NCI-H1092 treated with DMSO at 0.1 percent for 48 hours (cell line): ENCODE measurements at regions not wholly inside any gene's neighbourhood (a gene's known extent, or its start where the extent isn't known, plus 50 kb on each side); places are given as distances from the start of the nearest gene placed in this dataset.
A peak's percentile ranks its signal among the peaks of the same experiment; 100 is the strongest.
"Not testable (repeated sequence)": the region's sequence is repeated elsewhere in the genome, so short reads cannot be mapped to it uniquely, and the experiment has no call there.

Experiments
- DNase-seq: peaks from one replicate; lab custom pipeline; 2025; lab: John Stamatoyannopoulos, UW

DNA sequence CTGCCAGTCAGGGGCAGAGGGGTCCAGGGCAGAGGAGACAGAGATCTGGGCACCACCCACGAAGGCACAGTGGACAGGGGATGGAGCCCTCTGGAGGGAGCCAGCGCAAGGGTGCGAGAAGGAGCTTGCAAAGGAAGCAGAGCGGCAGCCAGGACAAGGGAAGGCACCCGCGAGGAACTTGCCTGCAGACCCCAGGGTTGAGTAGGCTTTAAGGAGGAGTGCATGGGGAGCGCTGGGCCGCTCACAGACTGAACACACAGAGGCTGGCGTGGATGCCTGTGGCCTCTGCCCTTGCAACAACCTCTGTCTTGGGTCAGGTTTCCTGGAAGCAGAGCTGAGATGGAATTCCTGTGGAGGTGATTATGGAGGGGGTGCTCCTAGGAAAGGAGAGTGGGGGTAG lies 374.4 kb downstream of the CNTNAP3B start:
- not testable (repeated sequence) for DNase-seq

- not testable (repeated sequence) for DNase-seq
Measured at GRCh38 chr9:41754403-41754802, 374.8 kb downstream of the CNTNAP3B start.

GRCh38 chr9:41741897-41742296 lies 387.3 kb downstream of the CNTNAP3B start:
- not testable (repeated sequence) for DNase-seq

GRCh38 chr9:41741173-41741572 lies 388.1 kb downstream of the CNTNAP3B start:
- not testable (repeated sequence) for DNase-seq

GRCh38 chr9:41738681-41739080 lies 390.5 kb downstream of the CNTNAP3B start:
- DNase-seq, result not testable (repeated sequence)

- not testable (repeated sequence) for DNase-seq
Measured at GRCh38 chr9:41699190-41699589, 430.0 kb downstream of the CNTNAP3B start.

GRCh38 chr9:41697080-41697479 lies 432.1 kb downstream of the CNTNAP3B start:
- DNase-seq, result not testable (repeated sequence)

DNA sequence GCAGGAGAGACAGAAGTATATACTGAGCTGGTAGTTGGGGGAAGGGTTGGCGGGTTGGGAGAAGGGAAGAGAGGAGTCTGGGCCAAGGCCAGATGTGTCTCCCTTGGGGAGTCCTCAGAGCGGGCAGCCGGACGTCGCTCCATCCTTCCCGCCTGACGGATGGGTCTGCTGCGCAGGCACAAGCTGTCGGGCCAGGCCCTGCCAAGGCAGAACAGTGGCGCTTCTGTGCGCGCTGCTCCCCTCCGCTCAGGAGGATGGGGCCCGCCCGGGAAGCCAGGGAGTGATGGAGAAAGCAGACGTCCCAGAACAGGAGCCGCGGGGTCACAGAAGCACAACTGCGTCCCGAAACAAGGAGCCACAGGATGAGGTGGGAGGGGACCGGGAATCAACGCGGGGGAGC lies 449.9 kb downstream of the CNTNAP3B start:
- not testable (repeated sequence) for DNase-seq

- DNase-seq, result not testable (repeated sequence)
Measured at GRCh38 chr9:41663497-41664036, 465.7 kb downstream of the CNTNAP3B start.

DNA sequence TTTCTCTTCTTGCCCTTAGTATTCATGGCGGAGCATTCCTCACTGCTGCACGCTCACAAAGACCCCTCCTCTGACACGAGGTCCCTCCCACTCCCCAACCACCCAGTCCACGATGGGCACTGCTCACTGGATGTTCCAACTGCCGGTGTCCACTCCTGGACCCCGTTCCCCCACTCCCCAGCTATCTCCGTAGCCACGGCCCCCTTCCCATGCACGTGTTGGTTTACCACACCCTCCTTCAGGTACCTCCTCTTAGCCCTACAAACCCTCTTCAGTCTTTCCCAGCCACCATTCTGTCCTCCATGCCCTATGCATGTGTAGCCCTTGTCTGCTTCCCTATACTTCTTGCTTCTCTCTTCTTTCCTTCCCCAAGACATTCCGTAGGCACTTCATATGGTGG lies 469.6 kb upstream of the ZNG1F start:
- DNase-seq, result not testable (repeated sequence)

DNA sequence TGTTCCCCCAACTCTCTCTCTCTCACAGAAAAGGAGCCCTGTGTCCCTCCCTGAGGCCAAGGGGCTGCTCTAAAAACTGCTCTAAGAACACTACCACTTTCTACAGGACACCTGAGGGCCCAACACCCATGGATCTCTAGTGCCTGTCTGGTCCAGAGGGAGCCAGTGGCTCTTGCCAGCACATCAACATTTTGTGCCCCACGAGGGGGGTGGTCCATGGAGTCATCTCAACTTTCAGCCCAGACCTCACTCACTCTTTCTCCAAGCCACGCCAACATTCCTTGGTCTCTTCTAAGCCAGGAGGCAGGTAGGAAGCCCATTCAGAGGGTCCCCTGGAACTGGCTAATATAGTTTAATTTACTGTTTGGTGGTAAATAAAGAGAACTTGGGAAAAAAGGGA lies 469.0 kb upstream of the ZNG1F start:
- DNase-seq, result not testable (repeated sequence)

DNA sequence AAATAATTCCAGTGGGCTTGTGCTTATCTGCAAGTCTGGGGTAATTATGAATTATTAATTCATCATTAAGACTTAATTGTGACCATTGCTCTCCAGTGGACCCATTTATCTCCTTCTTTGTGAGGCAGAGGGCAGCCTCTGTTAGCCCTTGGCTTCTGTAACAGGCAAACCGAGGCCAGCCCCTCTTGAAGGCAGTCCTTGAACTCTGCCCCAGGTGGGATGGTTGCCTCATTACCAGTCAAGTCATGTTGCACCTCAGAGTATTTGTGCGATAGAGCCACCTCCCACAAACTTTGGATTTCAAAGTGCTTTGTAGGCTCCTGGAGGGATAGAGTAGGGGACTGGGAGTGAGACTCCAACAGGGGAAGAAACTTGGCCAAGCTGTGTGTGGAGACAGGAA lies 468.0 kb upstream of the ZNG1F start:
- not testable (repeated sequence) for DNase-seq

- not testable (repeated sequence) for DNase-seq
Measured at GRCh38 chr9:41655071-41655554, 466.0 kb upstream of the ZNG1F start.

GRCh38 chr9:41654349-41654748 lies 465.2 kb upstream of the ZNG1F start:
- DNase-seq, result not testable (repeated sequence)

GRCh38 chr9:41653560-41654340 lies 464.6 kb upstream of the ZNG1F start:
- DNase-seq, result not testable (repeated sequence)

- not testable (repeated sequence) for DNase-seq
Measured at GRCh38 chr9:41652800-41653199, 463.7 kb upstream of the ZNG1F start.

- not testable (repeated sequence) for DNase-seq
Measured at GRCh38 chr9:41652100-41652713, 463.1 kb upstream of the ZNG1F start.

DNA sequence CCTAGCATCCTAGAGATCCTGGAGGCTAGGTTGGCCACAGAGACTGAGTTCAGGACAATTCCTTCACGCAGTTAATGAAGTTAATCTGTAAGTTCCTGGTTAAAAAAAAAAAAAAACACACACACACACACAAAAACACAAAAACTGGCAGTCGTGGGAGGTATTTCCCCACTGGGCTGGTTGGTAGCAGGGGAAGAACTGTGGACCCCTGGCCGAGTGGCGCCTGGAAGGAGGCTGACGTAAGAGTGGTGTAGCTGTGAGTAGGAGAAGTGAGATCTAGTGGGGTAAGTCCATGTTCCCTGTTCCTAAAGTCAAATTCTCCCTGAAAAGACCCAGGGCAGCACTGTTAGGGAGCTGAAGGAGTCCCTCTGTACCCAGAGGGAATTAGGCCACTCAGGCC lies 461.0 kb upstream of the ZNG1F start:
- not testable (repeated sequence) for DNase-seq

DNA sequence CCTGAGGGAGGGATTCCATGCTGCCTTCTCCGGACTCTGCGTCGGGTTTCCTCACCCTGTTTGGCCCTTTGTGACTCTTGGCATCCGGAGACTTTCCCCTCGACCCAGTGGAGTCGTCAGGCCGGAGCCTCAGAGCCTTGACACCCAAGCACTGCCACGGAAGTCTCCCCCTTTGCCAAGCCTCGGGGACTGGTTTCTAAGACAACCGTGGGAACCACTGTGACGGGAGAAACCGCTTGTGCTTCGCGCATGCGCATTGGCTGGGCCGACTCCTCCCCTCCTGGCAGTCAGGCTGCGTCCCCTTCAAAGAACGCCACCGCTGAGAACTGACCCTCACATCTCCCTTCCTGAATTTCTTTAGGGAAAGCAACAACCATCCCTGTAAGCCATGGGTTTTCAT lies 459.4 kb upstream of the ZNG1F start:
- peak; percentile 16 for DNase-seq

DNA sequence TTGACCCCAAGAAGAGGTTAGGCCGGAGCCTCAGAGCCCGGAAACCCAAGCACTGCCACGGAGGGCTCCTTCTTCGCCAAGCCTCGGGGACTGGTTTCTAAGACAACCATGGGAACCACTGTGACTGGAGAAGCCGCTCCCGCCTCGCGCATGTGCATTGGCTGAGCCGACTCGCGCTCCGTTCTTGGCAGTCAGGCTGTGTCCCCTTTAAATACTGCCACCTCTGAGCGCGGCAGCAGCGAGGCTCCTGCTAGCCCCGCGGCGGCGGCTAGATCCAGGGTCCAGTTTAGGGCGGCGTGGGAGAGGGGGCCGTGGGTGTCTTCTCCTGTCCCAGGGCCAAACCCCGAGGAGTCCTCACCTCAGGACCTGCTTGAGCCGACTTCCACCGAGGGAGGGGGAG lies 457.1 kb upstream of the ZNG1F start:
- not testable (repeated sequence) for DNase-seq

- DNase-seq, result peak; percentile 88
Measured at GRCh38 chr9:41643571-41644279, 454.6 kb upstream of the ZNG1F start.

DNA sequence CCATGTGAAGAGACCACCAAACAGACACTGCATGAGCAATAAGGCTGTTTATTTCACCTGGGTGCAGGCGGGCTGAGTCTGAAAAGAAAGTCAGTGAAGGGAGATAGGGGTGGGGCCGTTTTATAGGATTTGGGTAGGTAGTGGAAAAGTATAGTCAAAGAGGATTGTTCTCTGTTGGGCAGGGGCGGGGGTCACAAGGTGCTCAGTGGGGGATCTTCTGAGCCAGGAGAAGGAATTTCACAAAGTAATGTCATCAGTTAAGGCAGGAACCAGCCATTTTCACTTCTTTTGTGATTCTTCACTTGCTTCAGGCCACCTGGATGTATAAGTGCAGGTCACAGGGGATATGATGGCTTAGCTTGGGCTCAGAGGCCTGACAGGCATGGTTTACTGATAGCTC lies 444.6 kb upstream of the ZNG1F start:
- DNase-seq, result not testable (repeated sequence)
